RPMI7951 (cell line): ENCODE measurements at regions not wholly inside any gene's neighbourhood (a gene's known extent, or its start where the extent isn't known, plus 50 kb on each side); places are given as distances from the start of the nearest gene placed in this dataset.
"Not testable (repeated sequence)": the region's sequence is repeated elsewhere in the genome, so short reads cannot be mapped to it uniquely, and the experiment has no call there.

Experiments used
- DNase-seq: peaks from one replicate; pipeline ENCODE4 v3.0.0-alpha.2; 2012; ENCODE audit warnings: low read depth

DNA sequence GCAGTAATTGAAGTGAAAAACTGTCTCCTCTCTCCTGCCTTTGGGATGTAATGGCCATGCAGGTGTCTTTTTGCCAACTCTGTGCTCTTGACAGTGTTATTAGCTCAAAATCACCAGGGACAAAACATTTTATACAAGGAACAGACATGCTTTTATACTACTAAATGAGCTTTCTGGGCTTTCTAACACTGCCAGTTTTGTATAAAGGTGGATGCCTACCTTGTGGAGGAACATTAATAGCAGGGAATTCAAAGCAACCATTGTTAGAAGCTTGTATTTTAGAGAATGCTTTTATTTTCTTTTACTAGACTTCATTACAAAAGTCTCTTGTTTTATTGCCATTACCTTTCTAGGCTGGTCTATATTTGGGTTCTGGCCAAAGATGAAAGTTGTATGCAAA lies 54.7 kb upstream of the ARSJ start:
- no peak for DNase-seq

DNA sequence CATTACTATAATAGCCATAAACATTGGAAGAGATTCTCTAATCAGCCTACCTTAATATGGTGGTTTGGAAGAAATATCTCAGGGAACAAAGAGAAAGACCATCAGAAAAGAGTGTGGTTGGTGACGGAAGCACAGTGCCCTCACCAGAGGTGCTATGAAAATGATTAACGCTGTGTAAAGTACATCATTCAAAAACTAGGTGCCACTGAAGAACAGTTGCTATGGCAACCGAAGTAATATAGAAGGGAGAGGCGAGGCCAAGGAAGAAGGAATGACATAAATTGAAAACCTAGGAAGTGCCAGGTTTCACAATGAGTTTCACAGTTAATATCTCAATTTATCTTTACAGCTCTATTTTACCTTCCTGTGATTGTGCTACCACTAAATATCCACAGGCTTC lies 57.0 kb upstream of the ARSJ start:
- no peak for DNase-seq

DNA sequence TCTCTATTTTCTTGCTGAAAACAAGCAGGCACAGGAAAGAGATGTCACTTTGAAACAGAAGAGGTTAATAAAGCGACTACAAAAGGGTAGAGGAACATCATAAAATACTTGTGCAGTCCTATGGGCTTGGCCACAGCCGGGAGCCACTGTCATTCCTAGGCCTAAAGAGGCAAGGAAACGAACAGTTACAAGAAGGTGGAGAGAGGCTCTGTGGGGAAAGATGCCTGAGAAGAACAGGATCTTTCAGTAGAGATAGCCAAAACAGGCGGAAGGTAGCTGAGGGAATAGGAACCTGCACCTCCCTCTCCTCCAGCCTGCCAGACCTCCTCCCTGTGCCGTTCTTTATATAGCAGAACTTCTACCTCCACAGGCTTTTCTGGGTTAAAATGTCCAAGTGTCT lies 57.4 kb upstream of the ARSJ start:
- DNase-seq = no peak

DNA sequence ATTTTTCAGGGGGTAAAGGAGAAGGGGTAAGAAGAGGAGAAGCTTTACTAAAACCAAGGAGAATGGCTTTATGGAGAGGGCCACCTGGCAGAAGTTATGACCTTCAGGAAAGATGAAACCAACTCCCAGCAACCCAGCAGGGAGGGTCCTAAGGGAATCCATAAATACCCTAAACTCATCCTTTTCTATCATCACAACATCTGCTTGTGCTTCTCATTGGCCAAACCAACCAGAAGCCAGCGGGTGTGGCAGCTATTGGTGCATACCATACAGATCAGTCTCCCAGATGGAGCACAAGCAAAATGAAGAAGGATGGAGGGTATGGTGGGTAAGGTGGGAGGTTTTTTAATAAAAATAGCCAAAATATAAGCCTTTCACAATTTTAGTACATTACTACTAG lies 58.5 kb upstream of the ARSJ start:
- no peak for DNase-seq

DNA sequence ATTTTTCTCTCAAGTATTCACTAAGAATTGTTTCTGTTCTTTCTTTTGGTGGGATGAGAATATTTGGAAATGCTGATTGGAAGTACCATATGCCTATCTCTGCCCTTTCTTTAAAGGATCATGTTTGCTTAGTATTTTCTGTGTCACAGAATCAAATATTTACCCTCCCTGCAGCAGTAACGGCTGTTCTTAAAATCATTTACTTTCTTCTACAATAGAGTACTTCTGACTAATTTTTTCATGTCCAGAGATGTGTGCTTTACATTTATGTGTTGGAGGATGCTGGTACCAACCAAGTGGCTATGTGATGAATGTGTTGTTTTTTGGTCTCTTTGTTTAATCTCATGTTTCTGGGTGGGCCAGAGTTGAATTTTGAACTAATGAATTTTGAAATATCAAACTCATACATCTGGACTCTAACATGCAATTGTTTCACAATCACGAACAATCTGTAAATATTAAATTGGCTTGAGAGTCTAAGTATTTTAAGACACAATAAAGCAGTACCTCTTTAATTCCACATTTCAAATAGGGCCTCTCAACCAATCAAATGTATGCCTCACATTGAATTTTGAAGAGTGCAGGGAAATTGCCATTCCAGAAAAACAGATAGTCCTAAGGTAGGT lies 59.4 kb upstream of the ARSJ start:
- no peak for DNase-seq

DNA sequence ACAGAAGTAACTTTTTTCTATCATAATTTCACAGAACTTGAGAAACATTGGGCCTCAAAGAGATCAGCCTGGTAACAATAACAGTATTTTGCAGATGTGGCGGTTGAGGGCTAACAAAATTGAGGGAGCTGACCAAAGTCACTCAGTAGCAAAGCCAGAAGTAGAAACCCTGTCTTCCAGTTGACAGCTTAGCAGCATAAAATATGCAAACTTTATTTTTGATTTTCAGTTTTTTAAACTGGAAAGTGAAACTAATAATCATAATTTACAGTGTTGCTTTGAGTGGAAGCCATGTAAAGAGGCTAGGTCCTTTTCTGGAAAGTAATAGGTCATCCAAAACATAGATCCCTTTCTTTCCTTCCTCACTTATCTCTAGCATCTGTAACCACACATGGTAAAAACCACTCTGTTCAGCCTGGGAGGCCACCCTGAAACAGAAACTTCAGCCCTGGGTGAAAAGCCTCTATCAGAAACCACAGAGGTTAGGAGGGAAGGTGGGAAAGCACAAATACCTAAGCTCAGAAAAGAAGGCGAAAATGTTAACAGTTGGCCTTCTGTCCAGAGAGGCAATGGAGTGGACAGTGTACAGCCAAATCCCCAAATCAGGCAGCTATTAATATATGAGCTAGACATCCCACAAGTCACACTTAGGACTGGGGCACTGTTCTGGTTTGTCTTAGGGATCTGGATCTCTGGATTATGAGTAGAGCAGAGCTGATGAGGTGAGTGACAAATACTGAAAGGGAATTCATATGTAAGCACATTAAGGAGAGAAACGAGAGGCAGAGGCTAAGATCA lies 61.1 kb upstream of the ARSJ start:
- peak; percentile 84 for DNase-seq

DNA sequence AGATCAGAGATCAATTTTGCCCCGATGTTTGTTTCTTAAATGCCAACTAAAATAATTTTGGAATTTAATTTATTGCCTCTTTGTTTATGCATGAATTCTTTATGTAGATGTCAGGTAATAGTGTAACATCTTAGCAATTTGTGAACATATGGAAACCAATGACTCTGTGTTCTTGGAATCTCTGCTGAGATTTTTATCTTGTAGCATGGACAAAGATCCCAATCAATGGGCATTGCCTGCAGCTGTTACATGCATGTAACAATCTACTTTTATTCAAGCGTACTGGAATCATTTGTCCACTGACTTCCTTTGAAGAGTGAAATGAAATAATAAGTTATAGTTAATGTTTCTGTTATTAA lies 61.6 kb upstream of the ARSJ start:
- DNase-seq = peak; percentile 49

DNA sequence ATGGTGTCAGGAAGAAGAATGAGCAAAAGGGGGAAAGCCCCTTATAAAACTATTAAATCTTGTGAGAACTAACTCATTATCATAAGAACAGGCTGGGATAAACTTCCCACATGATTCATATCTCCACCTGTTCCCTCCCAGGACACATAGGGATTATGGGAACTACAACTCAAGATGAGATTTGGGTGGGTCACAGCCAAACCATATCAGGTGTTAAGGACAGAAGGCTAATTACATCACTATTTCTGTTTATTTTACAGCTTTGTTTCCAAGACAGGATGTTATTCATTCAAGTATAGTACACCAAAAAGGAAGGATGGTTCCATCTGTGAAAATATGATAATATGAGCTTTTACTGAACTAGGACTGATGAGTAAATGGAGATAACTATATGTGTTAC lies 63.7 kb upstream of the ARSJ start:
- DNase-seq = peak; percentile 3

DNA sequence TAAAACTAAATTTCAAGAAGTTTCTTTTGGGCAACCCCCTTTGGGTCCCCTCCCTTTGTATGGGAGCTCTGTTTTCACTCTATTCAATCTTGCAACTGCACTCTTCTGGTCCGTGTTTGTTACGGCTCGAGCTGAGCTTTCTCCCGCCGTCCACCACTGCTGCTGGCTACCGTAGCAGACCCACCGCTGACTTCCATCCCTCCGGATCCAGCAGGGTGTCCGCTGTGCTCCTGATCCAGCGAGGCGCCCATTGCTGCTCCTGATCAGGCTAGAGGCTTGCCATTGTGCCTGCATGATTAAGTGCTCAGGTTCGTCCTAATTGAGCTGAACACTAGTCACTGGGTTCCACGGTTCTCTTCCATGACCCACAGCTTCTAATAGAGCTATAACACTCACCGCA lies 64.9 kb upstream of the ARSJ start:
- not testable (repeated sequence) for DNase-seq

DNA sequence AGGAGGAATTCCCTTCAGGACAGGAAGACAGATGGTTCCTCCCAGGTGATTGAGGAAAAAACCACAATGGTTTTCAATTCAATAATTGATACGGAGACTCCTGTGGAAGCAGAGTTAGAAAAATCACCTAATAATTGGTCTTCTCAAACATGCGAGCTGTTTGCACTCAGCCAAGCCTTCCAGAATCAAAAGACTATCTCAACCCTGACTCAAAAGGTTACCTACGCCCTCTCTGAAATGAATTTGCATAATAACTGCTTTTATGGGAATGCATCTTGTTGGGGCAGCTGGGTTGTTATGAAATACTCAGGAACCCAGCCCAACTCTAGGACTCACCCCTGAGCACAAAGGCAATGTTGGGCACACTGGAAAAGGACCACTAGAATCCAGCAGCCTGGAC lies 66.9 kb upstream of the ARSJ start:
- no peak for DNase-seq

DNA sequence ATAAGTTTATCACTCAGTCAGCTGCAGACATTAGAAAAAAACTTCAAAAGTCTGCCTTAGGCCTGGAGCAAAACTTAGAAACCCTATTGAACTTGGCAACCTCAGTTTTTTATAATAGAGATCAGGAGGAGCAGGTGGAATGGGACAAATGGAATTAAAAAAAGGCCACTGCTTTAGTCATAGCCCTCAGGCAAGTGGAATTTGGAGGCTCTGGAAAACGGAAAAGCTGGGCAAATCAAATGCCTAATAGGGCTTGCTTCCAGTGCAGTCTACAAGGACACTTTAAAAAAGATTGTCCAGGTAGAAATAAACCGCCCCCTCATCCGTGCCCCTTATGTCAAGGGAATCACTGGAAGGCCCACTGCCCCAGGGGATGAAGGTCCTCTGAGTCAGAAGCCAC lies 68.7 kb upstream of the ARSJ start:
- peak; percentile 74 for DNase-seq

DNA sequence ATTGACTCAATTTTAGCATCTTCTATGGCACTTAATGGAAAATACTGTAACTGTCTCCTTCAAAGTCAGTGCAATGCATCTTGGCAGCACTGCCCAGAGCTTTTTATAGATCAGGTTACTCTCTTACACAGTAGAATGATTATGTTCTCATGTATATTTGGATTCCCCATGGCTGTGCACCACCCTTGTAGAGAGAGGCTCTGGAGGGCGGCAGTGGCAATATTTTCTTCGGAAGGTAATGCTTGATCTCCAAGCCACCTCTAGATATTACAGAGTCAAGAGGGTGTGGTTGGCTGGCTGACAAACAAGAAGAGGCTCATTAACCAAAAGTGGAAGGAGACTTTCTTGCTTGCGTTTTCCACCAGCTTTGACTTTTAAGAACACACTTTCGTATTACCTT lies 72.8 kb upstream of the ARSJ start:
- no peak for DNase-seq

DNA sequence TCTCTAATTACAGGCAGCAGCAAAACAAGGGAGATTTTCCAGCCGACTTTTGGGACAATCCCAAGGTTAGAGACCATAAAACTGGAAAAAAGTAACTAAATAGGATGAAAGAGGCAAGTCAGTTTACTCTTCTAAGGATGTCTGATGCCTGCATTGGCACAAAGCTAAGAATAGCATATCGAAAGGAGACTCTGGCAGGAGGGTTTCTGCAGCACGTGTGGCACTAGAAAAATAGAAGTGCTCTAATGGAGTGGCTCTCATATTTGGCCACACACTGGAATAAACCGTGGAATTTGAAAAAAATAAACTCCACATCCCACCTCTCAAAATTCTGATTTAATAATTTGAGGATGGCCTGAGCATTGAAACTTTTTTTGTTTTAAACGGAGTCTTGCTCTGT lies 77.2 kb upstream of the ARSJ start:
- DNase-seq = no peak

DNA sequence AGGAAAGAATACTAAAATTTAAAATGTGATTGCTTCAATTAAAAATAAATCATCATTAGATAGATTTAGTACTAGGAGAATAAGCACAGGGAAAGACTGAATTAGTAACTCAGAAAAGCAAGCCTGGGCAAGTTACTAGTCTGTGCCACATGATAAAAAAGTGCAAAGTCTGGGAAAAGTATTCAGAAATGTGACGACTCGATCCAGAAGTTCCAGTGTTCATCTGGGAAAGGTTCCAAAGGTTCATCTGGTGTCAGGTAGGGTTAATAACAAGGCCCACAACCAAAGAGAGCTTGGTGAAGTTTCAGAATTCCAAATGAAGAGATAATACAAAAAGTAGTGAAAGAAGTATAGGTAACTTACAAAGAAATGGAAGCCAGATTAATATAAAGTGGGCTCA lies 78.3 kb upstream of the ARSJ start:
- DNase-seq = no peak

DNA sequence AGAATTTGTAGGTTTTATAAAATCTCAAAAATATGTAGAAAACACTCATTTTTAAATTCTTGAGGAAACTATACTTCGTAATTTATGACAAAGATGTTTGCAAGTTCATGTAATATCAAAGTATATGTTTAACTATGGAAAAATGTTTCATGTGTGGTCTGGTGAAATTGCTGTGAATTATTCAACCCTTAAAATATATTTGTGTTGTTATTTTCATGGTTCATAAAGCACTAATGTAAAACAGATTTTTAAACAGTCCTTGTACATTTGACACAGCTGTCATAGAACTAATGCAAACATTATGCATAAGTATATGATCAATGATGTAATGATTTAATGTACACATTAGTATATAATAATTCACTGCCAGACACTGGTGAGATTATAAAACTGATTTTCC lies 83.1 kb upstream of the ARSJ start:
- no peak for DNase-seq

DNA sequence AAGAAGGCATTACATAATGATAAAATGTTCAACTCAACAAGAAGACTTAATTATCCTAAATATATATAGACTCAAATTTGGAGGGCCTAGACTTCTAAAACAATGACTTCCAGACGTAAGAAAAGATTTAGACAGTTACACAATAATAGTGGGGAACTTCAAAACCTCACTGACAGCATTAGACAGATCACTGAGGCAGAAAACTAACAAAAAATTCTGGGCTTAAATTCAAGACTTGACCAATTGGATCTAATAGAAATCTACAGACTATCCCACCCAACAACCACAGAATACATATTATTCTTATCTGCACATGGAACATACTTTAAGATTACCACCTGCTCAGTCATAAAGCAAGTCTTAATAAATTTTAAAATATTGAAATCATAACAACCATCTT lies 93.3 kb upstream of the ARSJ start:
- DNase-seq = no peak

DNA sequence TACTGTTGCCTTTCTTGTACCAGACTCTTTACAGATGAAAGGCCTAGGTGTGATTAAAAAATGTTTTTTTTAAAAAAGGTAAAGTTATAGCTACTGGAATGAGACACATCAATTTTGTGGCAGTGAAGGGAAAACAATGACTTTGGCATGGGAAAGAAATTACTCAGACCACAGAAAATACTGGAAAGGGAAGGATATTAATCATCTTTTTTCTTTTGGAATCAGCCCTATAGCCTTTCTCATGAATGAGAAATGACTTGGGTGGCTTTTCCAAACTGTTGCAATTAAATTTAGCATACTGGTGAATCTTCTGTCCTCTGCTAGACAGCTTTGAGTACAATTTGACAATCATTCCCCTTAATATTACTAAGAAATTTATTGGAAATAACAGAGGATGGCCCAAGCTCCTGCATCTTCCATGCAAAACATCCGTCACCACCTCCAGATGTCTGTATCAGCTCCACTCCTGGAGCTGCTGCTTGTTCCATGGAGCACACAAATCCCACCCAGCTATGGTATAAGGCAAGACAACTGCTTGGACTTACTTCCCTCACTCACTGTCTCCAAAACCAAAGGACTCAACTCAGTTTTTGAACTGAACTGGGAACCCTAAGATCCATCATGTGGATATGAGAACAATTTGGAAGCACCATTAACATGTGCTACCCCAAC lies 97.6 kb upstream of the ARSJ start:
- peak; percentile 16 for DNase-seq

DNA sequence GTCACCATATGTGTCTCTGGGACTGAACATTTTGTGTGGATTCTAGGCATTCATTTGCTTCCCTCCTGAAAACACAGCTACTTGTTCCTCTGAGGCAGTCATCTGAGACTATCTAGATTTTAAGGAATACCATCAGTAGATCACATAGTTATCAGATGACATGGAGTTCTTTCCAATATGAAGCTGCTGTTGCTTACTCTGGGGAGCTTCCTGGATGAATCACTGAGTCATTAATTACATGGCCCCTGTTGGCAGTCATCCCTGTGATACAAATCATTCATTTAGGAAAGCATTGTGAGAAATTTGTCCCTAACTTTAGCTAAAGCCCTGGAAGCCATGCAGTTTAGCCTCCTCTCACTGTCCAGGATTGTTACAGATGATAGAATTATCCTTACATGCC lies 98.2 kb upstream of the ARSJ start:
- DNase-seq = peak; percentile 91

DNA sequence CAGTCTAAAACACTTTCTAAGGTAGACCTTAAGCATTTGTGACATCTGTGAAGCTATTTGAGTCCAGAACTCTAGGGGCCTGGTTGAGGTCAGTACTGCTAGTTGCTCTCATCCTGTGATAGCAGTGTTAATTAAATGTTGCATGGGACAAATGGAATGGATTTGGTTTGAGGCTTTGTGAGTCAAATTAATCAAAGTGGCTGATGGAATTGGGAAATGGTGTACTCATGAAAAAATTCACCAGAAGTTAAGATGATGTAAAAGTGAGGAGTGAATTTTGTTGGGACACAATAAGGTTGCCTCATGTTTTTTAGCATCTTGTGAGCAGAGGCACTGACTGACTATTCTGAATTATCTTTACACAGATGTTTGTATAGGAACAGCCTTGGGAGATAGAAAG lies 99.2 kb upstream of the ARSJ start:
- no peak for DNase-seq

DNA sequence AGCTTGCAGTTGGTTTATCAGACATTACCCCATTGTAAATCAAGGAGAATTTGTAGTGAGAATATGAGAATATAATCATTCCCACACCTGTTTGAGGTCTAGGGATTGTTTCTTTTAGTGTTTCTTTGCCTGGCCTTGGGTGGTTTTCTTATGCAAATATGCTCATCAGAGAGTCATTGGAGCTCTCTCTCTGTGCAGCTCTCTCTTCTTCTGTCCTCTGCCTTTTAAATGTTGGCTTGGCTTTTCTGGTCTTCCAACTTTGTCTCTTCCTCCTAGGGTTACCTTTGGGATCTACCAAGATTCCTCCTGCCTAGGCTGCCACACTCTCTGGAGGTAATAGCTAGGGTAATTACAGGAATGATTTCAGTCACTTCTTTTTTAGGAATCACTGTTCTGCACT lies 102.3 kb upstream of the ARSJ start:
- DNase-seq = no peak

DNA sequence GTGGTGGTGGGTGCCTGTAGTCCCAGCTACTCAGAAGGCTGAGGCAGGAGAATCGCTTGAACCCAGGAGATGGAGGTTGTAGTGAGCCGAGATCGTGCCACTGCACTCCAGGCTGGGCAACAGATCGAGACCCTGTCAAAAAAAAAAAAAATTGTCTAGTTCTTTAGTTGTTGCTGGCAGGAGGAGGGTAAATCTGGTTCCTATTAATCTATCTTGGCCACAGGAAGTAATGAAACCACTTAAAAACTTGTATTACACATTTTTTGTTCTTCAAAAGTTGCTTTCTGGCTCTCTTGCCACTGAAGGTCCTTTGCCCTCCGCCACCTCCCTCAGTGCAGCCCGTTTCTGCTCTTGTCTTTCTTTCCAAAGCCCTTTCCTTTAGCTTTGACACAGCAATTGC lies 102.9 kb upstream of the ARSJ start:
- peak; percentile 11 for DNase-seq

DNA sequence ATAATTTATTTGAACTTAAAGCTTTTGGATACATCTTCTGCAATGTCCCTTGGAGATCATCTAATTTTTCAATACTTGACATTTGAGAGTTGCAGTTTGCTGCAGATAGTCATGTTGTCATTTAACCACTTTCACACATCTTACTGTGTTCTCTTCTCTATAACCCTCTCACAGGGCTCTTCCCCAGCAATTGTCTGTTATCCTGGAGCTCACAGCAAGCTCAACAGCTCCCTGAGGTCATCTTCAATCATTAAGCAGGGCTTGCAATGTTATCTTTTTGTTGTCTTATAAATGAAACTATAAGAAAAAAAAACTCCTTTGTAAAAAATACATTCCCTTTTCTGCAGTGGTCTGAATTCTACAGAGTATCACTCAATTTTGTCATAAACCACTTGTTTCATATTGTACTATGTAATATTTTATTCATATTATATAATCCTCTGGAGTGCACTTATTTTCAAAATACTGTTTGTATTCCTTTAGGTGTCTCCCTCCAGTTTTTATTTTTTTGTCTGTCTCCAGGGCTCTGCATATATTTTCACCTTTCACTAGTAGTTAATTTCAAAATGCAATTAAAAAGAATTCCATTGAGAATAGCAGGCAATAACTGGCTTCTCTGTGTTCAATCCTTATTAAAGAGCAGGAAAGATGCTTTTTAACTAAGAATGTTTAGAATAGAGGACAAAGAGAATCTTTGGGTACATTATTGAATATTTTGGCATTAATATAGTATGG lies 106.3 kb upstream of the ARSJ start:
- DNase-seq = no peak
